ENCODE measurements at regions not wholly inside any gene's neighbourhood (a gene's known extent, or its start where the extent isn't known, plus 50 kb on each side); places are given as distances from the start of the nearest gene placed in this dataset.

DNA sequence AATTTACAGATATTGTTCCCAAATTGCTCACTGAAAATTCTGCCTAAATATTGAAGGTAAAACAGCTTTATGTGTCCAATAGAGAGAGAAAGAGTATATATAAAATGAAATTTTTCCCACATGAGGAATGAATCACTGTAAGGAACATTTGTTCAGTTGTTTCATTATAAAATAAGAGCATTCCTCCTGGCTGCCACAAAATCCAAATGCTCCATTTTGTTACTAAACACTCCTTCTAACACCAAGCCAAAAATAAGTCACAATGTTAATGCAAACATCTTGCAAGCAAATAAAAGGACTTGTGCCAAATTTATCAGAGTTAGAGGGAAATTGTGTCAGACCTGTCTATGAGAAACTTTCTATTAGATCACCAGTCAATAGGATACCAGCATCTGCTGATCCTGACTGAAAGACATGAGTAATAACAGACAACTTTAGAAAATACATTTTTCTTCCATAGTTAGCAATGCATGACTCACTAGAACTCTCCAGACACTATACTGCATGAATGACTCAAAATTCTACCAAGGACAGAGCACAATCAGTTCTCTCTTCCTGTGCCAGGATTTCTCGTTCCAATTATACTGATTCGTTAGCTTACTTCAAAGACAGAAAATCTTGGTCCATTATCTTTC is 83.5 kb upstream of the FNDC3A start:
- TF ChIP-seq, protein P1, sequence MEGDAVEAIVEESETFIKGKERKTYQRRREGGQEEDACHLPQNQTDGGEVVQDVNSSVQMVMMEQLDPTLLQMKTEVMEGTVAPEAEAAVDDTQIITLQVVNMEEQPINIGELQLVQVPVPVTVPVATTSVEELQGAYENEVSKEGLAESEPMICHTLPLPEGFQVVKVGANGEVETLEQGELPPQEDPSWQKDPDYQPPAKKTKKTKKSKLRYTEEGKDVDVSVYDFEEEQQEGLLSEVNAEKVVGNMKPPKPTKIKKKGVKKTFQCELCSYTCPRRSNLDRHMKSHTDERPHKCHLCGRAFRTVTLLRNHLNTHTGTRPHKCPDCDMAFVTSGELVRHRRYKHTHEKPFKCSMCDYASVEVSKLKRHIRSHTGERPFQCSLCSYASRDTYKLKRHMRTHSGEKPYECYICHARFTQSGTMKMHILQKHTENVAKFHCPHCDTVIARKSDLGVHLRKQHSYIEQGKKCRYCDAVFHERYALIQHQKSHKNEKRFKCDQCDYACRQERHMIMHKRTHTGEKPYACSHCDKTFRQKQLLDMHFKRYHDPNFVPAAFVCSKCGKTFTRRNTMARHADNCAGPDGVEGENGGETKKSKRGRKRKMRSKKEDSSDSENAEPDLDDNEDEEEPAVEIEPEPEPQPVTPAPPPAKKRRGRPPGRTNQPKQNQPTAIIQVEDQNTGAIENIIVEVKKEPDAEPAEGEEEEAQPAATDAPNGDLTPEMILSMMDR (CRISPR knock-in tag; IDR thresholded peaks at IDR 0.05): no peak
- TF ChIP-seq ZSCAN21 (CRISPR knock-in tag; IDR thresholded peaks at IDR 0.05; ENCODE audit: borderline replicate concordance): no peak
- TF ChIP-seq TEAD3 (CRISPR knock-in tag; optimal IDR thresholded peaks at IDR 0.05; ENCODE audit: borderline replicate concordance): no peak
- TF ChIP-seq ZNF138 (CRISPR knock-in tag; IDR thresholded peaks at IDR 0.05; ENCODE audit: low read depth): no peak
- TF ChIP-seq MTA3 (CRISPR knock-in tag; IDR thresholded peaks at IDR 0.05): no peak
- no peak for TF ChIP-seq NCOR1 (IDR thresholded peaks at IDR 0.05; ENCODE audit: borderline replicate concordance, low read length)

Data from HepG2 (cell line).